ENCODE measurements at regions not wholly inside any gene's neighbourhood (a gene's known extent, or its start where the extent isn't known, plus 50 kb on each side); places are given as distances from the start of the nearest gene placed in this dataset.

DNA sequence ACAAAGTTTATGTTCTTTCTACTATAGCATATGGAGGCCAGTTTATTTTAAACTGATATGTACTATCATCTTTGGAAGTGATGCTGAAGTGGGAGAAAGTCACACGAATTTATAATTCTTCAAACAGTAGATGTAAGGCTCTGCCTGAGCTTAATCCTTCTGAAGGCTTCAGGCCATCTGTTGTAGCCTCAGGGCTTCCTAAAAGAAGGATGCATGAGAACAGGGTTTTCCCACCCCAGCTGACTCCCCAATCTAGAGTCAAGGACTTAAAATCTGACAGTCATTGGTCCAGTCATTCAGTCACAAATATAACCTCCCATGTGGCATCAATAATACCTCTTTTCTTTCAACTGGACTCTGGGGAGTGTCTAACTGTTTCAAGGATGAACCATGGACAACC is 330.5 kb downstream of the KCNS3 start:
- DNase-seq (ENCODE audit: low read depth), result no peak
- TF ChIP-seq, protein P1, sequence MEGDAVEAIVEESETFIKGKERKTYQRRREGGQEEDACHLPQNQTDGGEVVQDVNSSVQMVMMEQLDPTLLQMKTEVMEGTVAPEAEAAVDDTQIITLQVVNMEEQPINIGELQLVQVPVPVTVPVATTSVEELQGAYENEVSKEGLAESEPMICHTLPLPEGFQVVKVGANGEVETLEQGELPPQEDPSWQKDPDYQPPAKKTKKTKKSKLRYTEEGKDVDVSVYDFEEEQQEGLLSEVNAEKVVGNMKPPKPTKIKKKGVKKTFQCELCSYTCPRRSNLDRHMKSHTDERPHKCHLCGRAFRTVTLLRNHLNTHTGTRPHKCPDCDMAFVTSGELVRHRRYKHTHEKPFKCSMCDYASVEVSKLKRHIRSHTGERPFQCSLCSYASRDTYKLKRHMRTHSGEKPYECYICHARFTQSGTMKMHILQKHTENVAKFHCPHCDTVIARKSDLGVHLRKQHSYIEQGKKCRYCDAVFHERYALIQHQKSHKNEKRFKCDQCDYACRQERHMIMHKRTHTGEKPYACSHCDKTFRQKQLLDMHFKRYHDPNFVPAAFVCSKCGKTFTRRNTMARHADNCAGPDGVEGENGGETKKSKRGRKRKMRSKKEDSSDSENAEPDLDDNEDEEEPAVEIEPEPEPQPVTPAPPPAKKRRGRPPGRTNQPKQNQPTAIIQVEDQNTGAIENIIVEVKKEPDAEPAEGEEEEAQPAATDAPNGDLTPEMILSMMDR (IDR thresholded peaks at IDR 0.05; ENCODE audit: low read depth, low read length, missing control alignments), result no peak
- in situ Hi-C loops (cut with HindIII; ENCODE audit: low sequenced_read_pairs), result no loop called here
- no peak overlapping the region for H3K4me3 ChIP-seq (ENCODE audit: low read depth, low read length)

DNA sequence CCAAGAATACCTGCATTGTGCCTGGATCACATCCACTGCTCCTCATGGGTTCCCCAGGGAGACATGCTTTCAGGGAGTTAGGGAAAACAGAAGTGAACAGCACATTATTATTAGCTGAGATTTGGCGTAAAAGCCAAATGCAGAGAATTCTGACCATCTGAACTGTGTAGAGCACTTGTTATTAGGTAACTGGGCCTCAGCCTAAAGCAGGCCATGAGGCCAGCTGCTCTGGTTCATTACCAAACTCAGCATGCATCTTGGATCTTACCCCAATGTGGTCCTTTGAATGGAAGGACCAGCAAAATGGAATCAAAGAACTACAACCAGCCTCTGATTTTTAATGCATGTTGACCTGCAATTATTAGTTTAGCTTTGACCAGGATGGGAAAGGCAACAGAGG is 322.3 kb downstream of the KCNS3 start:
- TF ChIP-seq, protein P1 (IDR thresholded peaks at IDR 0.05; ENCODE audit: low read depth, low read length, missing control alignments), result no peak
- DNase-seq (ENCODE audit: low read depth), result no peak
- H3K4me3 ChIP-seq (ENCODE audit: low read depth, low read length), result no peak overlapping the region
- in situ Hi-C loops (cut with HindIII; ENCODE audit: low sequenced_read_pairs), result no loop called here

DNA sequence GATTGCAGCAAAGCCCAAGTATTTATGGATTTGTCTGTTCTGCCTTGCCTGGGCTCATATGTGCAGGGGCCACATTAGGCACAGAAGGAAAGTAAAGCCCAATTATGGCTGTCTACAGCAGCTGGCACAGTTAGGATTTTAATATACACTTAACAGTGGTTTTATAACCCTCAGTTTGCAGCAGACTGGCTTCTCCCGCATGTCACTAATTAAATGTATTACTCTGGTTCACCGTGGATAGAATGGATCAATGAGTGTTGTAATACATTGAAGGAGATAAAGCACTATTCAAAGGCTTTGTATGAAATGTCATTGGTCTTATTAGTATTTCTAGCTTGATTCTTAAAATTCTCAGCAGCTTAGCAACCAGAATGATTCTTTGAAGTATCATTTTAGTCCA is 320.2 kb downstream of the KCNS3 start:
- no peak overlapping the region for H3K4me3 ChIP-seq (ENCODE audit: low read depth, low read length)
- in situ Hi-C loops (cut with HindIII; ENCODE audit: low sequenced_read_pairs), result no loop called here
- DNase-seq (ENCODE audit: low read depth), result no peak
- TF ChIP-seq, protein P1 (IDR thresholded peaks at IDR 0.05; ENCODE audit: low read depth, low read length, missing control alignments), result no peak

DNA sequence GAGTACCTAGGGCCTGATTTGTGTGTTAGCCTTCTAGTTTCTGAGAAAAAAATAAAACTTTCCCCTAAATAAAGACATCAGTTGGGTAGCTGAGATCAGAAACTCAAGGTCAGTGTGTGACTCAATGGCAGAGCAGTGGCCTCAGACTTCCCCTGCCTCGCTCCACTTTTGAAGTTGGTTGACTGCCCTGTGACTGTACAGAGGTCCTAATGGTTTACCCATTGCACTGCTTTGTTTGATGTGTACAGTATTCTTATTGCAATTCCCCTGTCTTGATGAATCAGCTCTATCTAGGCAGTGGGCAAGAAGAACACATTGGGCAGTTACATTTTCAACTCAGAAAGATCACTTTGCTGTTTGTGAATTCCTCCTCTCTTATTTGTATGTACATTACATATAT is 315.7 kb downstream of the KCNS3 start:
- DNase-seq (ENCODE audit: low read depth), result no peak
- in situ Hi-C loops (cut with HindIII; ENCODE audit: low sequenced_read_pairs), result no loop called here
- H3K4me3 ChIP-seq (ENCODE audit: low read depth, low read length), result no peak overlapping the region
- TF ChIP-seq, protein P1 (IDR thresholded peaks at IDR 0.05; ENCODE audit: low read depth, low read length, missing control alignments), result no peak

DNA sequence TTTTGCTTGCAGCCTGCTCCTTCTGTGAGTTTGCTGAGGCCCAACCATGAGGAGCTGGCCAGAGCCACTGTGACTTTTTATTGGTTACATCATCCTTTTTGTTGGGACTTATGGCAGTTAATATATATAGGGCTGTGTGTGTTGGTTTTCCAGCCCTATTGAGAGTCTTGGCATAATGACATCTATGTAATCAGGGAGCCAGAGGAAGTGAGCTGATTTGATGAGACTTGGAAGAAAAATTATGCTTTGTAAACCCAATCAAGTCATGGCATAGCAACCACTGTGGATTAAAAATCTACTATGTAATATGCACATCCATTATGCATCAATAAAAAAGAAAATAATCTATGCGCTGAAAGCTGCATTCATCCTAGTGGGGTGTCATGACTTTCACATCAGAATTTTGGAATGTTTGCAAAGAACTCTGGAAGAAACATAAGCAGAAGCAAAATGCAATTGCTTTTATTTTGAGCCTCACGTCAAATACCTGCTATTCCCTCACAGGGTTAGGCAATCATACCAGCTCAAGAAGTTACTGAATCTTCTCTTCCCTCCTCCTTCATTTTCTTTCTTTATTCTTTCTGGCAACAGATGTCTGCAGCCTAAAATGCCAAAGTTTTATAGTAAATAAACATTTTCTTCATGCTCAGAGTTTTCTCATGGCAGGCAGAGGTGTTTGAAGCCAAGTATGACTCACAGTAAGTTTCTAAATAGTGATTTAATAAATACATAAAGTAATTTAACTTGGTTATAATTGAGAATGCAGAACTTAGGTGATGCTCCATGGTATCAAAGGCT is 308.5 kb downstream of the KCNS3 start:
- TF ChIP-seq, protein P1 (IDR thresholded peaks at IDR 0.05; ENCODE audit: low read depth, low read length, missing control alignments), result no peak
- H3K4me3 ChIP-seq (ENCODE audit: low read depth, low read length), result no peak overlapping the region
- DNase-seq (ENCODE audit: low read depth), result no peak
- in situ Hi-C loops (cut with HindIII; ENCODE audit: low sequenced_read_pairs), result no loop called here

DNA sequence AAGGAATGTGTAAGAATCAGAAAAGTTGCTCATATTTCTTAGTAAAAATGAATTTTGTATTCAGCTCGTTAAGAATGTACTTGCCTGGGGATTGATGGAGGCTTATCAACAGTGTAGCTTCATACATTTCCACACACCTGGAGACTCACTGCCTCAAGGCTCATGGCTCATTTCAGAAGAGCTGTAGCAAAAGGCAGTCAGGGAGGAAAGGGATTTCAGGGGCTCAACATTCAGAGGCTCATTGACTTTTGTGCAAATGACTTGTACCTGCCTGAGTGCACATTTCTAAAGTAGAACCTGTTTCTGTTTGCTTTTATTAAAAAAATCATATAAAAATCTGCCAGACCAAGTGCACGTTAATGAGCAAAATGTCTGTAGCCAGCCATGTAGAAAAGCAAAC is 304.4 kb downstream of the KCNS3 start:
- in situ Hi-C loops (cut with HindIII; ENCODE audit: low sequenced_read_pairs), result no loop called here
- no peak overlapping the region for H3K4me3 ChIP-seq (ENCODE audit: low read depth, low read length)
- no peak for DNase-seq (ENCODE audit: low read depth)
- TF ChIP-seq, protein P1 (IDR thresholded peaks at IDR 0.05; ENCODE audit: low read depth, low read length, missing control alignments), result no peak
